ENCODE measurements at regions not wholly inside any gene's neighbourhood (a gene's known extent, or its start where the extent isn't known, plus 50 kb on each side); places are given as distances from the start of the nearest gene placed in this dataset.

DNA sequence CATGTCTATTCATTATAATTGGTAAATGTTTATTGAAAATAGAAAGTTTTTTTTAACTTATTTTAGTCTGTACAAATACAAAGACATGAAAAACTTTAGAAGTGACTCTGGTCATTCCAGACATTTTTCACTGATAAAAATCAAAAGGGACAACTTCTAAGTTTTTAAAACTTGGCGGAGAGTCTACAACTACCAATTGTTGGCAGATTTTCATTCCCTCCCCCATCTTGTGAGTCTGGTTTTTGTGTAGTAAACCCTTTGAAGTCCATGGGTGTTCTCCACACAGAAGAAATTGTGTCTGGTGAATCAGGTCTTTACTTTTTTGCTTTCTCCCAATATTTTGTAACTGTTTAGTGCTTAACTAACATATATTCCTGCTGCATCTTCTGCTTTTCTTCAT, 336.5 kb downstream of the PDGFC start:
- H3K18ac ChIP-seq (ENCODE audit: low read depth, low read length) = no peak overlapping the region; the same call in 1 of the 2 replicates
- H4K8ac ChIP-seq (ENCODE audit: low read depth in 2 of 2, low read length in 2 of 2) = no peak overlapping the region
- no TSS peak for BruUV-seq (replicated peaks)
- H2BK20ac ChIP-seq (ENCODE audit: low read depth, low read length) = no peak overlapping the region
- H3K79me1 ChIP-seq (ENCODE audit: low read depth in 1 of 2, low read length in 2 of 2) = no peaks in the 10 kb centered on the region
- no peak overlapping the region for H2BK120ac ChIP-seq (ENCODE audit: low read depth, low read length)
- H3K14ac ChIP-seq (replicated peaks; ENCODE audit: low read depth, low read length) = no peak overlapping the region
- peaks cover 2% of the 10 kb centered on the region for H3K9me1 ChIP-seq (ENCODE audit: insufficient read depth, low read length)
- ATAC-seq (ENCODE audit: low read depth) (no peak), DNase-seq (no peak)
- no peaks in the 10 kb centered on the region for H3K36me3 ChIP-seq (ENCODE audit: control insufficient read depth, insufficient read depth, low read length)
- no peak overlapping the region for H2BK15ac ChIP-seq (ENCODE audit: low read depth, low read length)
- no peak overlapping the region for H3K27ac ChIP-seq (ENCODE audit: insufficient read depth, low read length)
- no peak overlapping the region for H2AK9ac ChIP-seq (replicated peaks; ENCODE audit: low read depth, low read length, poor library complexity)
- H3K4ac ChIP-seq (ENCODE audit: low read depth, low read length) = no peak overlapping the region
- H4K20me1 ChIP-seq (ENCODE audit: insufficient read depth, low read length) = no peaks in the 10 kb centered on the region
- H2BK5ac ChIP-seq (ENCODE audit: low read depth, low read length, poor library complexity, severe bottlenecking) = no peak overlapping the region
- no peak for TF ChIP-seq RCOR1 (IDR thresholded peaks at IDR 0.05; ENCODE audit: insufficient replicate concordance, low read length)
- no peak for TF ChIP-seq MAZ (IDR thresholded peaks at IDR 0.05; ENCODE audit: borderline replicate concordance, low read depth, low read length)
- no peak for TF ChIP-seq CEBPB (IDR thresholded peaks at IDR 0.05; ENCODE audit: low read depth, low read length)
- TF ChIP-seq FOS (IDR thresholded peaks at IDR 0.05; ENCODE audit: low read depth, low read length) = no peak
- TF ChIP-seq CHD1 (IDR thresholded peaks at IDR 0.05; ENCODE audit: low read depth, low read length) = no peak
- TF ChIP-seq, protein P1, sequence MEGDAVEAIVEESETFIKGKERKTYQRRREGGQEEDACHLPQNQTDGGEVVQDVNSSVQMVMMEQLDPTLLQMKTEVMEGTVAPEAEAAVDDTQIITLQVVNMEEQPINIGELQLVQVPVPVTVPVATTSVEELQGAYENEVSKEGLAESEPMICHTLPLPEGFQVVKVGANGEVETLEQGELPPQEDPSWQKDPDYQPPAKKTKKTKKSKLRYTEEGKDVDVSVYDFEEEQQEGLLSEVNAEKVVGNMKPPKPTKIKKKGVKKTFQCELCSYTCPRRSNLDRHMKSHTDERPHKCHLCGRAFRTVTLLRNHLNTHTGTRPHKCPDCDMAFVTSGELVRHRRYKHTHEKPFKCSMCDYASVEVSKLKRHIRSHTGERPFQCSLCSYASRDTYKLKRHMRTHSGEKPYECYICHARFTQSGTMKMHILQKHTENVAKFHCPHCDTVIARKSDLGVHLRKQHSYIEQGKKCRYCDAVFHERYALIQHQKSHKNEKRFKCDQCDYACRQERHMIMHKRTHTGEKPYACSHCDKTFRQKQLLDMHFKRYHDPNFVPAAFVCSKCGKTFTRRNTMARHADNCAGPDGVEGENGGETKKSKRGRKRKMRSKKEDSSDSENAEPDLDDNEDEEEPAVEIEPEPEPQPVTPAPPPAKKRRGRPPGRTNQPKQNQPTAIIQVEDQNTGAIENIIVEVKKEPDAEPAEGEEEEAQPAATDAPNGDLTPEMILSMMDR (conservative IDR thresholded peaks at IDR 0.05; ENCODE audit: low read depth, low read length) = no peak
- no peak for TF ChIP-seq RAD21 (IDR thresholded peaks at IDR 0.05; ENCODE audit: low read length)
- no peak for TF ChIP-seq SMC3 (IDR thresholded peaks at IDR 0.05; ENCODE audit: low read depth, low read length)
- no peak for TF ChIP-seq POLR2A (IDR thresholded peaks at IDR 0.05; ENCODE audit: low read depth, low read length)
- no peak for TF ChIP-seq MAFK (IDR thresholded peaks at IDR 0.05; ENCODE audit: low read depth, low read length)
- no peak for TF ChIP-seq NFE2L2 (IDR thresholded peaks at IDR 0.05; ENCODE audit: low read depth, low read length)
- no peak for TF ChIP-seq RFX5 (IDR thresholded peaks at IDR 0.05; ENCODE audit: low read depth, low read length)
- TF ChIP-seq, protein P2, sequence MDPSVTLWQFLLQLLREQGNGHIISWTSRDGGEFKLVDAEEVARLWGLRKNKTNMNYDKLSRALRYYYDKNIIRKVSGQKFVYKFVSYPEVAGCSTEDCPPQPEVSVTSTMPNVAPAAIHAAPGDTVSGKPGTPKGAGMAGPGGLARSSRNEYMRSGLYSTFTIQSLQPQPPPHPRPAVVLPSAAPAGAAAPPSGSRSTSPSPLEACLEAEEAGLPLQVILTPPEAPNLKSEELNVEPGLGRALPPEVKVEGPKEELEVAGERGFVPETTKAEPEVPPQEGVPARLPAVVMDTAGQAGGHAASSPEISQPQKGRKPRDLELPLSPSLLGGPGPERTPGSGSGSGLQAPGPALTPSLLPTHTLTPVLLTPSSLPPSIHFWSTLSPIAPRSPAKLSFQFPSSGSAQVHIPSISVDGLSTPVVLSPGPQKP (IDR thresholded peaks at IDR 0.05; ENCODE audit: borderline replicate concordance, low read depth, low read length) = no peak
- TF ChIP-seq BHLHE40 (IDR thresholded peaks at IDR 0.05; ENCODE audit: low read depth, low read length) = no peak
- no peak for TF ChIP-seq MXI1 (IDR thresholded peaks at IDR 0.05; ENCODE audit: borderline replicate concordance, low read depth, low read length)
- TF ChIP-seq, protein P3, sequence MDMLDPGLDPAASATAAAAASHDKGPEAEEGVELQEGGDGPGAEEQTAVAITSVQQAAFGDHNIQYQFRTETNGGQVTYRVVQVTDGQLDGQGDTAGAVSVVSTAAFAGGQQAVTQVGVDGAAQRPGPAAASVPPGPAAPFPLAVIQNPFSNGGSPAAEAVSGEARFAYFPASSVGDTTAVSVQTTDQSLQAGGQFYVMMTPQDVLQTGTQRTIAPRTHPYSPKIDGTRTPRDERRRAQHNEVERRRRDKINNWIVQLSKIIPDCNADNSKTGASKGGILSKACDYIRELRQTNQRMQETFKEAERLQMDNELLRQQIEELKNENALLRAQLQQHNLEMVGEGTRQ (IDR thresholded peaks at IDR 0.05; ENCODE audit: low read depth, low read length) = no peak
- no peak overlapping the region for H3K56ac ChIP-seq (ENCODE audit: extremely low read depth, insufficient read depth, low read length)
- H3K4me1 ChIP-seq (ENCODE audit: control insufficient read depth, insufficient read depth, low read length) = peaks cover 4% of the 10 kb centered on the region; the same call in 1 of the 2 replicates
- H2AK5ac ChIP-seq (ENCODE audit: low read depth, low read length) = no peak overlapping the region
- H3K4me3 ChIP-seq (ENCODE audit: insufficient read depth, low read depth, low read length) = no peak overlapping the region
- intact Hi-C loops (cut with micrococcal nuclease) = loop anchor here (5.0 kb wide), 1 partner anchor 337 kb away; the partner anchor contains the start of gene PDGFC
- no peak overlapping the region for H4K91ac ChIP-seq (ENCODE audit: insufficient read depth, low read depth, low read length)
- ChIA-PET POLR2A (ENCODE audit: unreplicated experiment) (no interaction called here), CTCF (no interaction called here)
- dilution Hi-C loops (cut with HindIII; ENCODE audit: low sequenced_read_pairs, unreplicated experiment) = no loop called here
- H3K9me3 ChIP-seq (ENCODE audit: control insufficient read depth, insufficient read depth, low read length) = no peaks in the 10 kb centered on the region
- no peak overlapping the region for H2AFZ ChIP-seq (replicated peaks; ENCODE audit: low read length, poor library complexity)
- H3K27me3 ChIP-seq (ENCODE audit: control insufficient read depth, insufficient read depth, low read length) = no peaks in the 10 kb centered on the region
- H3K23ac ChIP-seq (ENCODE audit: low read depth, low read length) = no peak overlapping the region
- no peak overlapping the region for H3K9ac ChIP-seq (ENCODE audit: low read depth, low read length)
- WGBS, 2 experiments (ENCODE audit: extremely low coverage in 2 of 2, insufficient read length in 1 of 2) = no CpG with 5 or more reads among the region's 1 CpG
- no peak overlapping the region for H4K5ac ChIP-seq (ENCODE audit: low read depth, low read length)
- H3K4me2 ChIP-seq (ENCODE audit: low read depth, low read length) = no peak overlapping the region
- in situ Hi-C loops (cut with MboI; ENCODE audit: low sequenced_read_pairs) = no loop called here
